ENCODE measurements at regions not wholly inside any gene's neighbourhood (a gene's known extent, or its start where the extent isn't known, plus 50 kb on each side); places are given as distances from the start of the nearest gene placed in this dataset.

DNA sequence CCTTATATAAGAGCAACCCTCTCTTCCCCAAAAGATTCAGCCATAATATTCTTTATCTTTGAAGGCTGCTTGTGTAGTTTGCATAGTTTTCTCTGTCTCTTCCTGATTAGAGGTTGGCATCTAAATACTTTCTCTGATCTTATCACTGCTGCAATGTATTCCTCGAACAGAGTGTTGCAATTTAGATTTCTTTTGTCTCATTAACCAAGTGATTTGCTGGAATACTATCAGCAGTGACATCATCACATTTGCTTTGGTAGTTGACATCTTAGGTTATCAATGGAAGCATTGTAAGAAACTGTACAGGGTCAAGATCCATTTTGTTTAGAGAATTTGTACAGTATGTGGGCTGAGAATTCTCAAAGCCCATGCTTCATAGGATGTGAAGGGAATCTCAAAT lies 72.0 kb upstream of the NEUROD1 start:
- Mint-ChIP-seq H3K4me1 (ENCODE audit: low read depth) (peaks cover 11% of the 10 kb centered on the region), H3K36me3 (ENCODE audit: low read depth) (no peaks in the 10 kb centered on the region), H3K4me3 (peak overlapping the region; percentile 13; the same call in 1 of the 2 replicates), H3K27me3 (ENCODE audit: insufficient read depth) (no peaks in the 10 kb centered on the region), H3K27ac (peak overlapping the region; percentile 3; the same call in 1 of the 2 replicates), H3K9me3 (peaks cover 4% of the 10 kb centered on the region; the same call in 1 of the 2 replicates)
- peak; percentile 6 for DNase-seq
- TF ChIP-seq, protein P1, sequence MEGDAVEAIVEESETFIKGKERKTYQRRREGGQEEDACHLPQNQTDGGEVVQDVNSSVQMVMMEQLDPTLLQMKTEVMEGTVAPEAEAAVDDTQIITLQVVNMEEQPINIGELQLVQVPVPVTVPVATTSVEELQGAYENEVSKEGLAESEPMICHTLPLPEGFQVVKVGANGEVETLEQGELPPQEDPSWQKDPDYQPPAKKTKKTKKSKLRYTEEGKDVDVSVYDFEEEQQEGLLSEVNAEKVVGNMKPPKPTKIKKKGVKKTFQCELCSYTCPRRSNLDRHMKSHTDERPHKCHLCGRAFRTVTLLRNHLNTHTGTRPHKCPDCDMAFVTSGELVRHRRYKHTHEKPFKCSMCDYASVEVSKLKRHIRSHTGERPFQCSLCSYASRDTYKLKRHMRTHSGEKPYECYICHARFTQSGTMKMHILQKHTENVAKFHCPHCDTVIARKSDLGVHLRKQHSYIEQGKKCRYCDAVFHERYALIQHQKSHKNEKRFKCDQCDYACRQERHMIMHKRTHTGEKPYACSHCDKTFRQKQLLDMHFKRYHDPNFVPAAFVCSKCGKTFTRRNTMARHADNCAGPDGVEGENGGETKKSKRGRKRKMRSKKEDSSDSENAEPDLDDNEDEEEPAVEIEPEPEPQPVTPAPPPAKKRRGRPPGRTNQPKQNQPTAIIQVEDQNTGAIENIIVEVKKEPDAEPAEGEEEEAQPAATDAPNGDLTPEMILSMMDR (IDR thresholded peaks at IDR 0.05): no peak

DNA sequence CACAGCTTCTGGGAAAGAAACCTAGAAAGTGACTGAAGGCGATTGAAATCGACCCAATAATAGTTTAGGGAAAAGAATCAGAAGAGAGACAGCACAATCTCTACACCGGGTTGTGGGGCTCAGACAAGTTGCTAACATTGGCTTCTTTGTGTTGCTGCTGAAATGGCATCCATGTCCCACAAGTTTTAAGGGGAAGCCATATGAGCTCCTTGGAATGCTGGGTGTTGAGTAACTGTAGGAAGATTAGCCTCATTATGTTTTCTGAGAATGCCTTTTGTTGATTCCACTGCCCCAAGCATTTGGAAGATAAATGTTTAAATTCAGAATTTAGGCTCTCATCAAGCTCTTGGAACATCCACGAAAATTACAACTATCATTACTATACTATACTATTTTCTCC lies 73.4 kb upstream of the NEUROD1 start:
- Mint-ChIP-seq H3K4me3 (no peak overlapping the region), H3K9me3 (no peaks in the 10 kb centered on the region), H3K27me3 (ENCODE audit: insufficient read depth) (no peaks in the 10 kb centered on the region), H3K36me3 (ENCODE audit: low read depth) (no peaks in the 10 kb centered on the region), H3K4me1 (ENCODE audit: low read depth) (peaks cover 11% of the 10 kb centered on the region), H3K27ac (no peak overlapping the region)
- TF ChIP-seq, protein P1 (IDR thresholded peaks at IDR 0.05): no peak
- no peak for DNase-seq

DNA sequence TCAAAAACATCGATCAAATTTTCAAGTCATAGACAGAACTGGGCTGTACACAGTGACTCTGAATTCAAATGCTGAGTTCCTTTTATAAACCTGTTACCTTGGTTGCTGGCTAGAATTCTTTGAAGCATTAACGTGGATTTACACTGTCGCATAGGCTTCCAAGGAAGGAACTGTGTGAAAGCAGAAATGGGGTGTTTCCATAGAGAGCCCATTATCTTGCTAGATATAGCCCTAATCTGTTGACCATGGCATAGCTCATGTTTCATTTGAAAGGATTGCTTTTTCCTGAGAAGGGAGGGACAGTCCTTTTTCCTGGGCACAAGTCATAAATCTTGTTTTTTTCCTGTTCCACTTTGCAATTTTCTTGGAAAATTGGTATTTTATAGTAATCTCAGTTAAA lies 73.8 kb upstream of the NEUROD1 start:
- Mint-ChIP-seq H3K4me3 (no peak overlapping the region), H3K27me3 (ENCODE audit: insufficient read depth) (no peaks in the 10 kb centered on the region; the same call in 1 of the 2 replicates), H3K9me3 (no peaks in the 10 kb centered on the region), H3K36me3 (ENCODE audit: low read depth) (no peaks in the 10 kb centered on the region), H3K27ac (no peak overlapping the region), H3K4me1 (ENCODE audit: low read depth) (peaks cover 11% of the 10 kb centered on the region)
- TF ChIP-seq, protein P1 (IDR thresholded peaks at IDR 0.05): no peak
- DNase-seq: no peak

DNA sequence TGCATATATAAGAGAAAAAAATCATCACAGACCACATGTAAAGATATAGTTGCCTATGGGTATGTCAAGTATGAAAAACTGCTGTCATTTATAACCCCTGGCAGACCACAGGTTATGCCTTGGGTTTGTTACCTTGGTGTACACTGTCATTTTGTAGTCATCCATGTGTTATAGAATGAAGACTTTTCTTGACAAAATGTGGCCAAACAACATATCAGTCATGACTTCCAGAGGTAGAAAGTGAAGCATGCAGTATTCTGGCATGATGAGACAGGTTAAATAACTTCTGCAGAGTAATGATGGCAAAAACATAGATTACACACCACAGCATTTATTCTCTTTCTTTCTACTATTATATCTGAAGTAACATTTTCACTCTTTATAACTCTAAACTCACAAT lies 74.9 kb upstream of the NEUROD1 start:
- Mint-ChIP-seq H3K9me3 (no peaks in the 10 kb centered on the region), H3K4me3 (no peak overlapping the region), H3K4me1 (ENCODE audit: low read depth) (peaks cover 11% of the 10 kb centered on the region)

DNA sequence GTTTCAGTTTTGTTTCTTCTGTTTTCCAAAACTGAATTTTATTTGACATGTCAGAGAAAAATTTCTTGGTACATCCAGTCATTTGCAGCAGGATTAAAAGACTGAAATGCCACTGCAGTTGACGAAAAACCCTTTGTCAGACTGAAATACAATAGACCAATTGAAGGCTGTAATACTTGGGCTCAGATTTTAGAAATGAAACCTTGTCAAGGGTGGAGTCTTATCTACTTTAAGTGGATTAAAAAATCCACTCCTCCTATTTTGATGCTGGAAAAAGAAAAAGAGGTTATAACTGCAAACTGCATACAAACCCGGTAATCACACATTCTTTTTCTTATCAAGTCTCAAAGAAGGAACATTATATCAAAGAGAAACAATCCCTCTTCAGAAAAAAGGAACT lies 80.2 kb upstream of the NEUROD1 start:
- Mint-ChIP-seq H3K4me1 (ENCODE audit: low read depth) (no peaks in the 10 kb centered on the region), H3K27me3 (ENCODE audit: insufficient read depth) (no peaks in the 10 kb centered on the region; the same call in 1 of the 2 replicates), H3K4me3 (no peak overlapping the region), H3K36me3 (ENCODE audit: low read depth) (no peaks in the 10 kb centered on the region), H3K27ac (no peak overlapping the region), H3K9me3 (no peaks in the 10 kb centered on the region)
- DNase-seq: no peak
- TF ChIP-seq, protein P1 (IDR thresholded peaks at IDR 0.05): no peak

More for the DNA sequence above, 74.9 kb upstream of the NEUROD1 start:
- no peaks in the 10 kb centered on the region; the same call in 1 of the 2 replicates for H3K27me3 Mint-ChIP-seq (ENCODE audit: insufficient read depth)
- TF ChIP-seq, protein P1 (IDR thresholded peaks at IDR 0.05): no peak
- no peak overlapping the region for H3K27ac Mint-ChIP-seq
- no peaks in the 10 kb centered on the region for H3K36me3 Mint-ChIP-seq (ENCODE audit: low read depth)
- no peak for DNase-seq

DNA sequence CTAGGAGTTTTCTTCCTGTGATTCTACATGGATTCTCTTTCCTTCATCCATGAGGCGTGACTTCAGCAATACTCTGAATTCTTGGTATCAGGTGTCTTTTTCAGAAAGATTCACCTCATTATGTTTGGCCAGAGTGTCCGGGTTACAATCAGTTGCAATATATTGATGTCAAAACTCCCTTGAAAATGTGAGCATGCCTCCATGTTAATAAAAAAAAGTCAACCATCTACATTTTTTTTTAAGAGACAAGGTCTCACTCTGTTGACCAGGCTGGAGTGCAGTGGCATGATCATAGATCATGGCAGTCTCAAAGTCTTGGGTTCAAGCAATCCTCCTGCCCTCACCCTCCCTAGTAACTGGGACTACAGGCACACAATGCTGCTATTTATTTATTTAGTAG lies 80.9 kb upstream of the NEUROD1 start:
- Mint-ChIP-seq H3K4me3 (no peak overlapping the region), H3K27me3 (ENCODE audit: insufficient read depth) (no peaks in the 10 kb centered on the region; the same call in 1 of the 2 replicates), H3K36me3 (ENCODE audit: low read depth) (no peaks in the 10 kb centered on the region), H3K27ac (no peak overlapping the region), H3K9me3 (no peaks in the 10 kb centered on the region), H3K4me1 (ENCODE audit: low read depth) (no peaks in the 10 kb centered on the region)
- DNase-seq: no peak
- TF ChIP-seq, protein P1 (IDR thresholded peaks at IDR 0.05): no peak

Data from HFFc6 (cell line).